Endodermal cell (in vitro differentiated cells): ENCODE measurements at regions not wholly inside any gene's neighbourhood (a gene's known extent, or its start where the extent isn't known, plus 50 kb on each side); places are given as distances from the start of the nearest gene placed in this dataset.

ENCODE experiments used
- DNase-seq: peaks from one replicate; pipeline ENCODE4 v3.0.0-alpha.2; 2017
- H3K27ac ChIP-seq: 2 replicates; pipeline ENCODE4 v1.5.1; 2013; ENCODE audit warnings: mild to moderate bottlenecking, low read depth, low read length, moderate library complexity
- H3K27me3 ChIP-seq: 2 replicates; pipeline ENCODE4 v1.6.1; 2013; ENCODE audit warnings: mild to moderate bottlenecking, low read length, moderate library complexity; ENCODE audit not compliant: insufficient read depth, control insufficient read depth, poor library complexity, severe bottlenecking
- H3K36me3 ChIP-seq: 2 replicates; pipeline ENCODE4 v1.7.0; 2013; ENCODE audit warnings: mild to moderate bottlenecking, low read length, moderate library complexity; ENCODE audit not compliant: control insufficient read depth, insufficient read depth
- H3K4me1 ChIP-seq: one replicate; pipeline ENCODE4 v1.7.0; 2013; ENCODE audit warnings: low read length; ENCODE audit not compliant: control insufficient read depth, insufficient read depth
- H3K4me3 ChIP-seq: 2 replicates; pipeline ENCODE4 v1.5.1; 2013; ENCODE audit warnings: mild to moderate bottlenecking, low read length, moderate library complexity
- H3K9ac ChIP-seq: 2 replicates; pipeline ENCODE4 v1.6.1; 2013; ENCODE audit warnings: mild to moderate bottlenecking, low read length, moderate library complexity; ENCODE audit not compliant: poor library complexity, severe bottlenecking; ENCODE audit errors: extremely low read depth
- H3K9me3 ChIP-seq: 2 replicates; pipeline ENCODE4 v1.6.1; 2013; ENCODE audit warnings: mild to moderate bottlenecking, low read length, moderate library complexity; ENCODE audit not compliant: control insufficient read depth
- H3K27ac Mint-ChIP-seq: 2 replicates; pipeline ENCODE4 v1.8.0; 2020; ENCODE audit warnings: mixed read lengths
- H3K27me3 Mint-ChIP-seq: 2 replicates; pipeline ENCODE4 v1.8.0; 2021; ENCODE audit warnings: mild to moderate bottlenecking, mixed read lengths; ENCODE audit not compliant: insufficient read depth
- H3K36me3 Mint-ChIP-seq: 2 replicates; pipeline ENCODE4 v1.8.0; 2020; ENCODE audit warnings: low read depth, mixed read lengths
- H3K4me1 Mint-ChIP-seq: 2 replicates; pipeline ENCODE4 v1.8.0; 2020; ENCODE audit warnings: mixed read lengths
- H3K4me3 Mint-ChIP-seq: 2 replicates; pipeline ENCODE4 v1.8.0; 2020; ENCODE audit warnings: mild to moderate bottlenecking, moderate library complexity, mixed read lengths
- H3K9me3 Mint-ChIP-seq: 2 replicates; pipeline ENCODE4 v1.8.0; 2020; ENCODE audit warnings: mild to moderate bottlenecking, mixed read lengths
- WGBS, 2 experiments: methylation state at CpG; one replicate each; pipeline versions ENCODE4 v1.1.5 to v1.1.7; 2013; ENCODE audit warnings: missing lambda C conversion rate in 2 of 2, mixed read lengths in 1 of 2; ENCODE audit not compliant: insufficient coverage in 1 of 2, insufficient read length in 1 of 2; 5-methylcytosine and 5-hydroxymethylcytosine counted together
- TF ChIP-seq, protein P1 (sequence below): fragments of 200-600 bp; sonication (generic); conservative IDR thresholded peaks from 2 replicates; pipeline ENCODE4 v1.5.0; 2021; ENCODE audit warnings: antibody characterized with exemption, mild to moderate bottlenecking

DNA sequence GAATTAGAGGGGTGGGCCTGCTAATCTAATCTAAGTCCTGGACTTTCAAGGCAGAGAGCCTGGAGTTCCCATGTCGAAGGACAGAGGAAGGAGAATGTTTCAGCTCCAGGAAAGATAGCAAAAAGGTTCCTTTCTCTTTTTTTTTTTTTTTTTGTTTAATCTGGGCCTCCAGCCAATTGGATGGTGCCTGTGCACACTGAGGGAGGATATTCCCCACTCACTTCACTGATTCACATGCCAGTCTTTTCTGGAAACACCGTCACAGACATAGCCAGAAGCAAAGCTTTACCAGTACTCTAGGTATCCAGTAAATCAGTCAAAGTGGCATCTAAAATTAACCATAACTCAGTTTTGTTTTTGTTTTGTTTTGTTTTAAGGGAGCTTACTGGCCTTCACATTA, 721.1 kb downstream of the TENT5A start:
- Mint-ChIP-seq H3K36me3 (no peaks in the 10 kb centered on the region), H3K27me3 (no peaks in the 10 kb centered on the region), H3K9me3 (peaks cover 9% of the 10 kb centered on the region), H3K4me3 (no peak overlapping the region), H3K27ac (no peak overlapping the region), H3K4me1 (no peaks in the 10 kb centered on the region)
- TF ChIP-seq, protein P1, sequence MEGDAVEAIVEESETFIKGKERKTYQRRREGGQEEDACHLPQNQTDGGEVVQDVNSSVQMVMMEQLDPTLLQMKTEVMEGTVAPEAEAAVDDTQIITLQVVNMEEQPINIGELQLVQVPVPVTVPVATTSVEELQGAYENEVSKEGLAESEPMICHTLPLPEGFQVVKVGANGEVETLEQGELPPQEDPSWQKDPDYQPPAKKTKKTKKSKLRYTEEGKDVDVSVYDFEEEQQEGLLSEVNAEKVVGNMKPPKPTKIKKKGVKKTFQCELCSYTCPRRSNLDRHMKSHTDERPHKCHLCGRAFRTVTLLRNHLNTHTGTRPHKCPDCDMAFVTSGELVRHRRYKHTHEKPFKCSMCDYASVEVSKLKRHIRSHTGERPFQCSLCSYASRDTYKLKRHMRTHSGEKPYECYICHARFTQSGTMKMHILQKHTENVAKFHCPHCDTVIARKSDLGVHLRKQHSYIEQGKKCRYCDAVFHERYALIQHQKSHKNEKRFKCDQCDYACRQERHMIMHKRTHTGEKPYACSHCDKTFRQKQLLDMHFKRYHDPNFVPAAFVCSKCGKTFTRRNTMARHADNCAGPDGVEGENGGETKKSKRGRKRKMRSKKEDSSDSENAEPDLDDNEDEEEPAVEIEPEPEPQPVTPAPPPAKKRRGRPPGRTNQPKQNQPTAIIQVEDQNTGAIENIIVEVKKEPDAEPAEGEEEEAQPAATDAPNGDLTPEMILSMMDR = no peak
- Histone ChIP-seq H3K9me3 (peaks cover 5% of the 10 kb centered on the region), H3K27ac (no peak overlapping the region), H3K4me3 (no peak overlapping the region), H3K9ac (no peak overlapping the region), H3K27me3 (no peaks in the 10 kb centered on the region), H3K4me1 (no peaks in the 10 kb centered on the region), H3K36me3 (no peaks in the 10 kb centered on the region)
- WGBS, 2 experiments = 98 to 100% methylated on average over 1 to 2 of the region's 2 CpGs
- DNase-seq = no peak

GRCh38 chr6:81026041-81026553, 726.4 kb downstream of the TENT5A start:
- WGBS, 2 experiments = 78 to 93% methylated on average over 2 of the region's 2 CpGs
- Mint-ChIP-seq H3K27me3 (no peaks in the 10 kb centered on the region), H3K4me1 (no peaks in the 10 kb centered on the region), H3K36me3 (peaks cover 4% of the 10 kb centered on the region), H3K9me3 (peaks cover 49% of the 10 kb centered on the region), H3K27ac (no peak overlapping the region), H3K4me3 (no peak overlapping the region)
- Histone ChIP-seq H3K9me3 (peaks cover 55% of the 10 kb centered on the region), H3K36me3 (no peaks in the 10 kb centered on the region), H3K9ac (no peak overlapping the region), H3K4me3 (no peak overlapping the region), H3K4me1 (no peaks in the 10 kb centered on the region), H3K27me3 (no peaks in the 10 kb centered on the region), H3K27ac (no peak overlapping the region)
- no peak for DNase-seq
- TF ChIP-seq, protein P1 = no peak

GRCh38 chr6:81023709-81024108, 728.8 kb downstream of the TENT5A start:
- WGBS, 2 experiments = no CpG with 5 or more reads among the region's 1 CpG
- Histone ChIP-seq H3K9ac (no peak overlapping the region), H3K4me1 (no peaks in the 10 kb centered on the region), H3K36me3 (no peaks in the 10 kb centered on the region), H3K9me3 (peaks cover 65% of the 10 kb centered on the region), H3K27ac (no peak overlapping the region), H3K4me3 (no peak overlapping the region), H3K27me3 (no peaks in the 10 kb centered on the region)
- H3K4me3 Mint-ChIP-seq = no peak overlapping the region
- H3K27me3 Mint-ChIP-seq = no peaks in the 10 kb centered on the region
- peaks cover 65% of the 10 kb centered on the region for H3K9me3 Mint-ChIP-seq
- peaks cover 4% of the 10 kb centered on the region for H3K36me3 Mint-ChIP-seq
- no peaks in the 10 kb centered on the region for H3K4me1 Mint-ChIP-seq
- no peak for DNase-seq
- TF ChIP-seq, protein P1 = no peak
- no peak overlapping the region for H3K27ac Mint-ChIP-seq
